Glomerular visceral epithelial cell (primary cell): ENCODE measurements at regions not wholly inside any gene's neighbourhood (a gene's known extent, or its start where the extent isn't known, plus 50 kb on each side); places are given as distances from the start of the nearest gene placed in this dataset.

ENCODE experiments used
- DNase-seq: peaks from one replicate; pipeline ENCODE4 v3.0.0-alpha.2; 2016; ENCODE audit errors: extremely low spot score

DNA sequence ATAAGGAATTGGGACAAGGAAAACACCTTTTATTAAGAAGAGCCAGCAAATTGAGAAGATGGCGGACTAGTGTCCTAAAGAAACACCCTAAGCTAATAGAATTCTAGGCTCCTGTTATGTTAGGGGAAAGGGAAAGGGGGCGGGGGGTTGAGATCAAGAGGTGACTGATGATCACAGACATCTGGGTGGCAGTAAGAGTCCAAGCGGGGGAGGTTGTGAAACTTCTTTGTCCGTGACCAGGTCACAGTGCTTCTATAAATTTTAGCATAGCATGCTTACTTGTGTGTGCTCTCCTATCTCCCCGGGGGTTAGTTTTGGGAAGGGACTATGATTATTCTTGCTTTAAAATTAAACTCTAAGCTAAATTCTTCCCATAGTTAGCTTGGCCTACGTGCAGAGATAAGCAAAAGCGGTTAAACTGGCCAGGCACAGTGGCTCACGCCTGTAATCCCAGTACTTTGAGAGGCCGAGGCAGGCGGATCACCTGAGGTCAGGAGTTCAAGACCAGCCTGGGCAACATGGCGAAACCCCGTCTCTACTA lies 262.1 kb downstream of the SKIDA1 start:
- no peak for DNase-seq

- no peak for DNase-seq
Measured at GRCh38 chr10:21261842-21262294, 263.6 kb downstream of the SKIDA1 start.

DNA sequence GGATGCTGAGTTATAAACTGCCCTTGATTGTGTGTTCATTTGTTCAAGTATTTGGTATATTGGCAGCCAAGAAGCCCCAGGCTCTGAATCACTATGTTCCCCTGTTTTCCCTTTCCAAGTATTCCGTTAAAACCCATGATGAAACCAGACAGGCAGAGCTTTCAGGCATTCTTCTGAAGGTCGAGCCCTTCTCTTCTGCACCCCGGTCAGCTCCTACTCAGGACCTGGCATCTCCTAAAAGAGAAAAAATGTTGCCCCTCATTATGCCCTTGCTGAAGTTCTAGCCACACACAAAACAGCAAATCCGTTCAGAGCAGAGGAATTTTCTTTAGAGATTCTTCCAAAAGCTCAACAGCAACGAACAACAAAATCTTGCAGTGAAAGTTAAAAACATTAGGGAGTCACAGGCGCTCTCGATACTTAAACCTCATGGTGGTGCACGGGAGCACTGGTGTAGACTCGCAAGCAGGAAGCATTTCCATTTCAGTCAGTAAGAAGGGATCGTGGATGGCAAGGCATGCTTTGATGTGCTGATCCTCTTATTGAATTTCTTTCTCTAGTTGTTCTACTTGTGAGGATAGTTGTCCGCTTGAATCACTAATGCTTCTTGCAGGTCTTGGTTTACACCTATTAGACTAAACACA lies 264.9 kb downstream of the SKIDA1 start:
- no peak for DNase-seq

GRCh38 chr10:21260066-21260465 lies 265.4 kb downstream of the SKIDA1 start:
- no peak for DNase-seq

- DNase-seq = no peak
Measured at GRCh38 chr10:21257919-21258318, 267.6 kb downstream of the SKIDA1 start.

- DNase-seq = no peak
Measured at GRCh38 chr10:21257191-21257590, 268.3 kb downstream of the SKIDA1 start.

- no peak for DNase-seq
Measured at GRCh38 chr10:21249435-21249834, 276.0 kb downstream of the SKIDA1 start.

DNA sequence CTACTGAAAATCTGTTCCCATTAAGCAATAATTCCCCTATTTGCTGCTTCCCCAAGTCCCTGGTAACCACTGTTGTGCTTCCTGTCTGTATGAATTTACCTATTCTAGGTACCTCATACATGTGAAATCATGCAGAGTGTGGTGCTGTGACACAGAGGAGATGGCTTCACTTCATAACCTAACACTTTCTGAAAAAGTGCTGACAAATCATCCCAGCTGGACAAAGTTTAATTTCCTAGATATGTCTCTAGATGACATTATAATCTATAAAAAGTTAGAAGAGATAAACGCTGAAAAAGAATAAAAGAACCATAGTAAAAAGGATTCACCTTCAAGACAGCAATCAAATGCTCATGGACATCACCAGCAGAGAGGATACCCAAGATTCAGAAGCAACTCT lies 277.9 kb downstream of the SKIDA1 start:
- DNase-seq = no peak

DNA sequence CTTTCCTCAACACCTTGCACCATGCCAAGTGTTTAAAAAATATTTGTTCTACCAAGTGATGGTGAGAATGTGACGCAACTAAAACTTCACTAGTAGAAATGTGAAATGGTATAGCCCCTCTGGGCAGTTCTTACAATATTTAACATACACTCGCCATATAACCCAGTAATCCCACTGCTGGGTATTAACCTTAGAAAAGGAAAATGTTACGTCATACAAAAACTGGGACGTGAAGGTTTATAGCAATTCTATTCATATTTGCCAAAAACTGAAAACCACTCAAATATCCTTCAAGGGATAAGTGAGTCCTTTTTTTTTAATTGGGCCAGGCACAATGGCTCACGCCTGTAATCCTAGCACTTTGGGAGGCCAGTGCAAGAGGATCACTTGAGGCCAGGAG lies 279.3 kb downstream of the SKIDA1 start:
- no peak for DNase-seq

- DNase-seq = no peak
Measured at GRCh38 chr10:21243748-21244257, 281.7 kb downstream of the SKIDA1 start.

GRCh38 chr10:21242915-21243314 lies 282.6 kb downstream of the SKIDA1 start:
- no peak for DNase-seq

GRCh38 chr10:21238717-21239116 lies 286.8 kb downstream of the SKIDA1 start:
- no peak for DNase-seq

DNA sequence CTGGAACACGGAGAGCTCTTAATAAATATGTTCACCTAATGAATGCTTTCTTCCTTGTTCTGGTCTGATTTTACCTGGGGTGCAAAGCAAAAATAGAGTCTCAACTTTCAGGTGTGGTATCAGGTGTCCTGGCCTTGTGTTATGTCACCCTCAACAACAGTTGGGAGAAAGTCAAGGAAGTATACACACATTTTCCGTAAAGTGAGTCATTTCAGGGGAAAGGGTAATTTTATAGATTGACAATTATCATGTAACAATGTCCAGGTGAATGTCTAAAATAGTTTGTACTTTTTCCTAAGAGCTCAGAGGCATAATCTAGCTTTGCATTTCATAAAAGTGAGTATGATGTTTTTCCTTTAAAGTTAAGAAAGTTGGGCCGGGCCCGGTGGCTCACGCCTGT lies 287.4 kb downstream of the SKIDA1 start:
- no peak for DNase-seq

DNA sequence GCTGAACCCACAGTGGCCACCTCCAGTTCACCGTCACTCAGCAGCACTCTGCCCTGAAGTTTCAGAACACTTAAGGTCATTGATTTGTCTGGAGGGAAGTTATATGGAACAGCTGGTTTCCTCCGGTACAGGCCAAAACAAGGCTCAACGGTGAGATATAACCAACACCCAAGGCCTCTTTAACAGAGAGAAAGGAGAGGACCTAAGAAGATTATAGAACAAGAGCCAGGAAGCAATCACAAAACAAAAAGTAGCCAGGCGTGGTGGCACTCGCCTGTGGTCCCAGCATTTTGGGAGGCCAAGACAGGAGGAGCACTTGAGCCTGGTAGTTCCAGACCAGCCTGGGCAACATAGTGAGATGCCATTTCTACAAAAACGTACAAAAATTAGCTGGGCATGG lies 290.7 kb downstream of the SKIDA1 start:
- DNase-seq = no peak

DNA sequence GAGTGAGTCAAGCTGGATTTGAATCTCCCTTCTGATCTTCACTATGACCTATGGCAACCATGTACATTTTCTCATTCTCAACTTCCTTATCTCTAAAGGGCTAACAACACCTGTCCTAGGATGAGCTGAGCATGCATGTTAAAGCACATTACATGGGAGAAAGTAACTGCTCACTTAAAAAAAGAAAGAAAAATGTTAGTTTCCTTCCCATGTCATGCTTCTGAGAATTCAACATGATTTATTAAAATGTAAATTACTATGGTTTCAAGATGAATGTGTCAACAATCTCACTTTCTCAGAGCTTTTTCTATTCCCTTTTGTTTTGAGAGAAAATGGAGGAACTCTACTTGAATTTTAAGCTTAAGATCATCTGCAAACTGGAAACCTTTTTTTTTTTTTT lies 295.3 kb downstream of the SKIDA1 start:
- DNase-seq = no peak

GRCh38 chr10:21217748-21218367 lies 307.6 kb downstream of the SKIDA1 start:
- no peak for DNase-seq

DNA sequence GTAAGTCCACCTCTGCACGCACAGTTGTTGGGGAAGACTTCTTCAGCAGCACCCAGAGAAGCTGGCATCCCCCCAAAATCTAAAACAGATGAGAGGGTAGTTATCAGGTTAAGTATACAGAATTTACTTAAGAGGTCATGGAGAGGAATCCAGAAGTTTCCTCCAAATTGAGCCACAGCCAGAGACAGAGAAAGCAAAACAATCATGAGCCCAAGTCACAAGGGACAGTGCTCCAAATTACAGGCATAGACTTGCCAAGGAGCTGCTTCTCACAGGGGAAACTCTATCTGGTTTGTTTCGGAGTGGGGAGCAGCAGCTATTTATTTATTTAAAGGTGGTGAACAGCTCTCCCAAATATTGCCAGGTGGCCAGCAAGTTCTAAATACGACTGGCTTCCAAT lies 308.4 kb downstream of the SKIDA1 start:
- DNase-seq = no peak

- DNase-seq = no peak
Measured at GRCh38 chr10:21214329-21214728, 311.2 kb downstream of the SKIDA1 start.

GRCh38 chr10:21213381-21213780 lies 312.1 kb downstream of the SKIDA1 start:
- no peak for DNase-seq

DNA sequence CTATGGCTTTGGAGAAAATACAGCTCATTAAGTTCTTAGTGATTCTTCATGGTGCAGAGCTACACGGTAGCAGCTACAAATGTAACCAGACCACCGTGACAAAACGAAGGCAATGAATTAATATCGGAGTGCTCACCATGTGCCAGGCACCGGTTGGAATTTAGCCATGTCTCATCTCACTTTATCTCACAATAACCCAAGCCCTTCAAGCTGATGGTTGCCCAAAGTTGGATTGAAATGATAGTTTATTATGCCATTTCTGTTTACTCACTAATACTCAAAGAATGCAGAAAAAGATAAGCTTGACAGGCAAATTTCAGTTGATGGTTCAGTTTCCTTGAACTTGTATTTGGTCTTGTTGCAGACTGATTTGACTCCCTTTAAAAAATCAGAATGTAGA lies 312.6 kb downstream of the SKIDA1 start:
- DNase-seq = no peak

GRCh38 chr10:21212348-21212747 lies 313.1 kb downstream of the SKIDA1 start:
- no peak for DNase-seq

GRCh38 chr10:21209495-21209894 lies 312.4 kb upstream of the NEBL start:
- no peak for DNase-seq

DNA sequence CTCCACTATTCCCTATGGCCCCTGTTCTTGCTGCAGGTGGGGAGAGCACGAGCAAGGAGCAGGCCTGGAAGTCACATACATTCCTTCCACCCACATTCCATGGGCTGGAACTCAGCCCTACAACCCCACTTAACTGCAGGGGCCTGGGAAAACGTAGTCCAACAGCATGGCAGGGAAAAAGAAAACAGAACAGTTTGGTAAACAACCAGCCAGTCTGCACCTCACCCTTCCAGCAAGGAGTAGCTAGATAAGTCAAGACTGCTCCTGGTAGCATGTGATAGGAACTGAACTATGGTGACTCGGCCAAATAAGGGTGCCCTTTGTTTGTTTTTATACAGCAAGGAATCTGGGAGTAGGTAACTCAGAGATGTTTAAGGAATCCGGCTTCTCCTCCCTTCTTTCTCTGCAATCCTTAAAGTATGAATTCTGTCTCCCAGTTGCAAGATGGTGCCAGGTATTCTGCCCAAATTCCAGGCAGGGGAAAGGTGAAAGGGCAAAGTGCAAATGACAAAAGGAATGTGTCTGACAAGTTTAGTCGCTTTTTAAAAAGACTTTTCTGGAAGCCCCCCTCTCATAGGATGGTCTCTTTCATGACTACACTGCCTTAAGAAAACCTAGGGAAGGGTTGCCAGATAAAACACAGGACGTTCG lies 311.7 kb upstream of the NEBL start:
- no peak for DNase-seq
